H1 (cell line): ENCODE measurements at regions not wholly inside any gene's neighbourhood (a gene's known extent, or its start where the extent isn't known, plus 50 kb on each side); places are given as distances from the start of the nearest gene placed in this dataset.

Experiments
- CHD7 ChIP-seq: fragments of 300-600 bp; sonication (generic); IDR thresholded peaks from 2 replicates; pipeline ENCODE4 v1.7.1; 2012; ENCODE audit warnings: low read length, moderate library complexity, mild to moderate bottlenecking, inconsistent platforms; ENCODE audit not compliant: insufficient replicate concordance
- TAF1 ChIP-seq: IDR thresholded peaks from 2 replicates; pipeline ENCODE4 v1.6.1; 2011; ENCODE audit warnings: mild to moderate bottlenecking, low read depth, low read length
- ZNF274 ChIP-seq: IDR thresholded peaks from 2 replicates; pipeline ENCODE4 v1.7.0; 2012; ENCODE audit warnings: low read length, borderline replicate concordance; ENCODE audit errors: extremely low read depth

- no peak for TF ChIP-seq CHD7
- no peak for TF ChIP-seq ZNF274
- TF ChIP-seq TAF1 = no peak
These were observed 601.4 kb upstream of the CA10 start (continued) for GRCh38 chr17:52759864-52760263.
